MM.1S (cell line): ENCODE measurements at regions not wholly inside any gene's neighbourhood (a gene's known extent, or its start where the extent isn't known, plus 50 kb on each side); places are given as distances from the start of the nearest gene placed in this dataset.

Experiments
- DNase-seq: peaks from one replicate; pipeline ENCODE4 v3.0.0-alpha.2; 2015
- H2AFZ ChIP-seq: fragments of 300-600 bp; sonication (generic); 2 replicates; pipeline ENCODE4 v1.6.0; 2016; ENCODE audit warnings: antibody characterized with exemption, low read length
- H3F3A ChIP-seq: fragments of 300-600 bp; sonication (generic); 2 replicates; pipeline ENCODE4 v1.6.1; 2016; ENCODE audit warnings: mild to moderate bottlenecking, antibody characterized with exemption, low read length, moderate library complexity, mixed read lengths; ENCODE audit not compliant: insufficient read depth
- H3K27ac ChIP-seq: fragments of 300-600 bp; sonication (generic); 2 replicates; pipeline ENCODE4 v1.5.1; 2016; ENCODE audit warnings: mild to moderate bottlenecking, low read length
- H3K27me3 ChIP-seq: fragments of 300-600 bp; sonication (generic); replicated peaks from 2 replicates; pipeline ENCODE4 v1.6.0; 2016; ENCODE audit warnings: low read length; ENCODE audit not compliant: insufficient read depth
- H3K36me3 ChIP-seq: fragments of 300-600 bp; sonication (generic); replicated peaks from 2 replicates; pipeline ENCODE4 v1.6.1; 2016; ENCODE audit warnings: mild to moderate bottlenecking, low read length, mixed read lengths; ENCODE audit not compliant: insufficient read depth
- H3K4me1 ChIP-seq: fragments of 300-600 bp; sonication (generic); 2 replicates; pipeline ENCODE4 v1.6.1; 2016; ENCODE audit warnings: low read length, mixed read lengths
- H3K4me2 ChIP-seq: fragments of 300-600 bp; sonication (generic); 2 replicates; pipeline ENCODE4 v1.6.0; 2016; ENCODE audit warnings: low read depth, low read length
- H3K4me3 ChIP-seq: fragments of 300-600 bp; sonication (generic); 2 replicates; pipeline ENCODE4 v1.5.1; 2016; ENCODE audit warnings: low read length, mixed read lengths
- H3K79me2 ChIP-seq: fragments of 300-600 bp; sonication (generic); 2 replicates; pipeline ENCODE4 v1.6.1; 2016; ENCODE audit warnings: mixed run types, low read length, mixed read lengths
- H3K9ac ChIP-seq: fragments of 300-600 bp; sonication (generic); 2 replicates; pipeline ENCODE4 v1.6.1; 2016; ENCODE audit warnings: low read length, mixed read lengths
- H3K9me2 ChIP-seq: fragments of 300-600 bp; sonication (generic); replicated peaks from 2 replicates; pipeline ENCODE4 v1.6.1; 2016; ENCODE audit warnings: mild to moderate bottlenecking, low read length, mixed read lengths; ENCODE audit not compliant: insufficient read depth
- H3K9me3 ChIP-seq: fragments of 300-600 bp; sonication (generic); replicated peaks from 2 replicates; pipeline ENCODE4 v1.6.1; 2016; ENCODE audit warnings: mild to moderate bottlenecking, low read length, mixed read lengths; ENCODE audit not compliant: insufficient read depth
- H4K20me1 ChIP-seq: fragments of 300-600 bp; sonication (generic); 2 replicates; pipeline ENCODE4 v1.6.1; 2016; ENCODE audit warnings: mild to moderate bottlenecking, low read length, moderate library complexity, mixed read lengths; ENCODE audit not compliant: insufficient read depth
- EZH2 ChIP-seq: fragments of 300-600 bp; sonication (generic); optimal IDR thresholded peaks from 2 replicates; pipeline ENCODE3; 2017; ENCODE audit warnings: low read depth, mild to moderate bottlenecking, antibody characterized with exemption, low read length, mixed read lengths
- EZH2phosphoT487 ChIP-seq: fragments of 300-600 bp; sonication (generic); IDR thresholded peaks from 2 replicates; pipeline ENCODE4 v1.6.1; 2018; ENCODE audit warnings: antibody characterized with exemption, low read length
- TF ChIP-seq, protein P1 (sequence below): fragments of 300-600 bp; sonication (generic); IDR thresholded peaks from 2 replicates; pipeline ENCODE4 v1.5.1; 2016; ENCODE audit warnings: antibody characterized with exemption, low read length, mixed read lengths

DNA sequence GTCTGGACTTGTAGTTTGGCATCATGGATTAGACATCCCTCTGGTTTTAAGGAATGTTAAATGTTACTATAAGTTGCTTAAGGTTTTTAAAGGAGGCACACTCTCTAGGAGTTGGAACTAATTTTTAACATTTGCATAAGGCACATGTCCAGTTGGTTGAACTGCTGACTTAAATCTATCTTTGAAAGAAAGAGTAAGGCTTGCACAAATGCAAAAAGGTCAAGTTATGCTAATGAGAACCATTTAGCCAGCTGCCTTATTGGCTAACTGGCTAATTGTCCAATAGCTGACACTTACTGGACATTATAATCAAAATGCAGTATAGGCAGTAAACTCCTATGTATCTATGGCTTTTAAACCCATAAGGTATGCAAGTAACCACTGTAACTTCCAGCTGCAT lies 206.1 kb upstream of the TTC29 start:
- H4K20me1 ChIP-seq, result no peaks in the 10 kb centered on the region
- H3K9ac ChIP-seq, result no peak overlapping the region
- no peaks in the 10 kb centered on the region for H3K4me1 ChIP-seq
- H3K36me3 ChIP-seq, result no peaks in the 10 kb centered on the region
- no peaks in the 10 kb centered on the region for H3K79me2 ChIP-seq
- no peaks in the 10 kb centered on the region for H3K9me3 ChIP-seq
- no peak overlapping the region for H2AFZ ChIP-seq
- no peak overlapping the region for H3K4me3 ChIP-seq
- no peaks in the 10 kb centered on the region for H3F3A ChIP-seq
- H3K9me2 ChIP-seq, result no peaks in the 10 kb centered on the region
- no peak overlapping the region for H3K4me2 ChIP-seq
- H3K27ac ChIP-seq, result no peak overlapping the region
- DNase-seq, result no peak
- no peaks in the 10 kb centered on the region for H3K27me3 ChIP-seq
- TF ChIP-seq EZH2 (no peak), EZH2phosphoT487 (no peak)
- TF ChIP-seq, protein P1, sequence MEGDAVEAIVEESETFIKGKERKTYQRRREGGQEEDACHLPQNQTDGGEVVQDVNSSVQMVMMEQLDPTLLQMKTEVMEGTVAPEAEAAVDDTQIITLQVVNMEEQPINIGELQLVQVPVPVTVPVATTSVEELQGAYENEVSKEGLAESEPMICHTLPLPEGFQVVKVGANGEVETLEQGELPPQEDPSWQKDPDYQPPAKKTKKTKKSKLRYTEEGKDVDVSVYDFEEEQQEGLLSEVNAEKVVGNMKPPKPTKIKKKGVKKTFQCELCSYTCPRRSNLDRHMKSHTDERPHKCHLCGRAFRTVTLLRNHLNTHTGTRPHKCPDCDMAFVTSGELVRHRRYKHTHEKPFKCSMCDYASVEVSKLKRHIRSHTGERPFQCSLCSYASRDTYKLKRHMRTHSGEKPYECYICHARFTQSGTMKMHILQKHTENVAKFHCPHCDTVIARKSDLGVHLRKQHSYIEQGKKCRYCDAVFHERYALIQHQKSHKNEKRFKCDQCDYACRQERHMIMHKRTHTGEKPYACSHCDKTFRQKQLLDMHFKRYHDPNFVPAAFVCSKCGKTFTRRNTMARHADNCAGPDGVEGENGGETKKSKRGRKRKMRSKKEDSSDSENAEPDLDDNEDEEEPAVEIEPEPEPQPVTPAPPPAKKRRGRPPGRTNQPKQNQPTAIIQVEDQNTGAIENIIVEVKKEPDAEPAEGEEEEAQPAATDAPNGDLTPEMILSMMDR, result no peak

DNA sequence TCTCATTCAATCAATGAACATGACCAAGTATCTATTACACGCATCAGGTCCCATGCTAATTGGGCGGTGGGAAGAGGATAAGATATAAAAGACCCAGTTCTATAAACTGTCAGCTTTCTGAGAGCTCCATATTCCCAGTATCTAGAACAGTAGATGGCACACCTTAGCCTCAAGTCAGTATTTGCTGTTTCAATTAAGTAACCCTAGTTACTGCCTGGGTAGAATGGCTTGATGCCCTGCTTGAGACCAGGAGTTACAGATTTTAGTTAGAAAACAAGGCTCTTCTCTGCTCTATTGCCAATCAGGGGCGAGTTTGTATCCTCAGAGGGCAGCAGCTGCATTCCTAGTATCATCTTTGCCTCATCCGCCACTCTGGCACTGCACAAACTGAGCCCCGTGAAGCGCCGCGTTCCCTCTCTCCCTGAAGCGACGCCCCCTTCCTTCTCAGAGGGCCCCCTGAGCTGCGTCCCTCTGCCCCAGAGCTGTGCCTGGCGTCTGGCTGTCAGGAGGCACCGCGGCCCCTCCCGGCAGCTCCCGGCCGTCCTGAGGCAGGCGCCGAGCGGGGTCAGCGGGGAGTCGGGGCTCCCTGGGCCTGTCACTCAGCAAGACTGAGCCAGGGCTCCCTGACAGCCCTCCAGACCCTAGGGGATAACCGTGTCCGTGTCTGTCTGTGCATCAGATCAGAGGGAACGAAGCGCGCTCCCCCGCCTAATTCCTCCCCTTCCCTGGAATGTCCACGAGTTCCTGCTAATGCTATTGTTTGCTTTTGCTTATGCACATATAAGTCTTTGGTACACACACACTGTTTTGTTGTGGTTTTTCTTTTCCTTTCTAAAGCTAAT lies 212.4 kb upstream of the TTC29 start:
- Histone ChIP-seq H3K9ac (no peak overlapping the region), H3K27me3 (no peaks in the 10 kb centered on the region), H3K79me2 (no peaks in the 10 kb centered on the region), H3F3A (no peaks in the 10 kb centered on the region), H3K27ac (no peak overlapping the region), H3K4me1 (no peaks in the 10 kb centered on the region), H3K36me3 (no peaks in the 10 kb centered on the region), H4K20me1 (no peaks in the 10 kb centered on the region), H3K9me2 (no peaks in the 10 kb centered on the region), H2AFZ (no peak overlapping the region), H3K4me3 (no peak overlapping the region), H3K9me3 (no peaks in the 10 kb centered on the region), H3K4me2 (no peak overlapping the region)
- TF ChIP-seq EZH2phosphoT487 (no peak), EZH2 (no peak)
- TF ChIP-seq, protein P1, result no peak
- no peak for DNase-seq

DNA sequence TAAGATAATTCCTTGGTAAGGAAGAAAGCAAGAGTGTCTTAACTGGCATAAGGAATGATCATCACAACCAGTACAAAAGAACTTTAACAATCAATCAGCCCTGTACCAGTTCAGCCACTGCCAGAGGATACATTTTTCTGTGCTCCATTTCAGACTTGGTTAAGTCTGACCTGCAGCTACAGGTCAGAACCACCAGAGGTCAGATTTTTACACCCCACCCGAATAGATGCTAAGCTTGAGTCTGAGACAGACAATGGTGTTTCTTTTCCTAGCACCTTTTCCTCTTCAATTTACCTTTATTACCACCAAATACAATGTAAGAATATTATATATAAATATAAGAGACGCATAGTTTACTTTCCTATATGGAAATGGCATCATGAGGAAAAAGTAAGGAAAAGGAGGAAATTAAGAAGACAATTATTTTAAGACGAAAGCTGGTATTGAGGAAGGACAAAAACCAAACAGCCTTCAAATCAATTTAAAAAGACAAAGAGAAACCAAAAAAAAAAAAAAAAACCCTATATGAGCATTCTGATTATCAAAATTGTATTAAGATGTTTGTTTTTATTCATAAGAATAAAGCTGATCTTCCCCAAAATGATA lies 215.3 kb upstream of the TTC29 start:
- Histone ChIP-seq H3K27me3 (no peaks in the 10 kb centered on the region), H3K27ac (no peak overlapping the region), H4K20me1 (no peaks in the 10 kb centered on the region), H3K4me1 (no peaks in the 10 kb centered on the region), H3K9me3 (no peaks in the 10 kb centered on the region), H3K36me3 (no peaks in the 10 kb centered on the region), H3K9me2 (no peaks in the 10 kb centered on the region), H2AFZ (no peak overlapping the region), H3K4me2 (no peak overlapping the region), H3F3A (no peaks in the 10 kb centered on the region), H3K79me2 (no peaks in the 10 kb centered on the region), H3K4me3 (no peak overlapping the region), H3K9ac (no peak overlapping the region)
- DNase-seq, result peak; percentile 47
- TF ChIP-seq EZH2 (no peak), EZH2phosphoT487 (no peak)
- TF ChIP-seq, protein P1, result peak; percentile 75
